ENCODE measurements at regions not wholly inside any gene's neighbourhood (a gene's known extent, or its start where the extent isn't known, plus 50 kb on each side); places are given as distances from the start of the nearest gene placed in this dataset.
"Not testable (repeated sequence)": the region's sequence is repeated elsewhere in the genome, so short reads cannot be mapped to it uniquely, and the experiment has no call there.

DNA sequence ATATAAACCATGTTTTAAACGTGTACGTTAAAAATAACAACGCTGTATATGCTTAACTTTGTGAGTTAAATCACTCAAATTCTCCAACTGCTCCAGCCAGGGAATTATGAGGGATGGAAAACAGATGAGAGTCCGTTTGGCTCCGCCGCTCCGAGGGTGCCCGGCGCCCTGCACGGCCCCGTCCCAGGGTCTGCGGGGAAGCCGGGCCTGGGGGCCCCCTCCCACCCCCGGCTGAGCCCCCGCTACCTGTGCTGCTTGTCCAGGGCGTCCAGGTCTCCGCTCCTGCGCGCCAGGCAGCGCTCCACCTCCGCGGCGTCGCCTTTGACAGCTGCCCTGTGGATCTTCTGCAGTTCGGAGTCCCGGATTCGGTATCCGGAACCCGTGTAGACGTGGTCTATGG, 415.5 kb downstream of the FOXD4L4 start:
- DNase-seq; POLR2A ChIA-PET; ATAC-seq (ENCODE audit: poor library complexity): not testable (repeated sequence)

GRCh38 chr9:66153021-66153725, 416.2 kb downstream of the FOXD4L4 start:
- peak overlapping the region; percentile 5 for H3K4me3 ChIP-seq (ENCODE audit: low read length)
- H3K4me3 Mint-ChIP-seq; H3K36me3 Mint-ChIP-seq (ENCODE audit: low read depth); H3K4me1 Mint-ChIP-seq (ENCODE audit: low read depth); H3K9me3 Mint-ChIP-seq; H3K4me1 ChIP-seq (ENCODE audit: insufficient read depth, low read length); H3K27ac ChIP-seq (ENCODE audit: low read depth in 1 of 2, low read length in 2 of 2); H3K27me3 ChIP-seq (ENCODE audit: control insufficient read depth in 1 of 2, insufficient read depth in 2 of 2, low read length in 2 of 2); CTCF ChIA-PET; H3K36me3 ChIP-seq (ENCODE audit: insufficient read depth, low read length); H3K9me3 ChIP-seq (ENCODE audit: control insufficient read depth in 1 of 2, insufficient read depth in 1 of 2, low read length in 2 of 2); intact Hi-C loops (cut with DNase I, micrococcal nuclease); POLR2A ChIA-PET; H3K27me3 Mint-ChIP-seq; H3K27ac Mint-ChIP-seq: not testable (repeated sequence)
- DNase-seq (peak in 10 of 14 experiments; percentile 4 to 49 (median 18)), ATAC-seq (ENCODE audit: poor library complexity) (peak; percentile 99)

More for the DNA sequence above, 415.5 kb downstream of the FOXD4L4 start:
- H3K36me3 Mint-ChIP-seq (ENCODE audit: low read depth); intact Hi-C loops (cut with DNase I, micrococcal nuclease); H3K36me3 ChIP-seq (ENCODE audit: insufficient read depth, low read length); H3K27ac Mint-ChIP-seq; H3K4me3 Mint-ChIP-seq; CTCF ChIA-PET; H3K9me3 Mint-ChIP-seq; H3K4me1 ChIP-seq (ENCODE audit: insufficient read depth, low read length); H3K9me3 ChIP-seq (ENCODE audit: control insufficient read depth in 1 of 2, insufficient read depth in 1 of 2, low read length in 2 of 2); H3K27me3 ChIP-seq (ENCODE audit: control insufficient read depth in 1 of 2, insufficient read depth in 2 of 2, low read length in 2 of 2); H3K4me3 ChIP-seq (ENCODE audit: low read length); H3K27me3 Mint-ChIP-seq; H3K4me1 Mint-ChIP-seq (ENCODE audit: low read depth); H3K27ac ChIP-seq (ENCODE audit: low read depth in 1 of 2, low read length in 2 of 2): not testable (repeated sequence)

GRCh38 chr9:66153971-66154691, 417.2 kb downstream of the FOXD4L4 start:
- H3K9me3 ChIP-seq (ENCODE audit: control insufficient read depth in 1 of 2, insufficient read depth in 1 of 2, low read length in 2 of 2); H3K27ac Mint-ChIP-seq; ATAC-seq (ENCODE audit: poor library complexity); H3K27ac ChIP-seq (ENCODE audit: low read depth in 1 of 2, low read length in 2 of 2); CTCF ChIA-PET; H3K27me3 Mint-ChIP-seq; H3K4me1 Mint-ChIP-seq (ENCODE audit: low read depth); DNase-seq; intact Hi-C loops (cut with DNase I, micrococcal nuclease); H3K27me3 ChIP-seq (ENCODE audit: control insufficient read depth in 1 of 2, insufficient read depth in 2 of 2, low read length in 2 of 2); POLR2A ChIA-PET; H3K9me3 Mint-ChIP-seq; H3K36me3 Mint-ChIP-seq (ENCODE audit: low read depth); H3K36me3 ChIP-seq (ENCODE audit: insufficient read depth, low read length); H3K4me1 ChIP-seq (ENCODE audit: insufficient read depth, low read length); H3K4me3 ChIP-seq (ENCODE audit: low read length): not testable (repeated sequence)
- H3K4me3 Mint-ChIP-seq: peak overlapping the region; percentile 38

DNA sequence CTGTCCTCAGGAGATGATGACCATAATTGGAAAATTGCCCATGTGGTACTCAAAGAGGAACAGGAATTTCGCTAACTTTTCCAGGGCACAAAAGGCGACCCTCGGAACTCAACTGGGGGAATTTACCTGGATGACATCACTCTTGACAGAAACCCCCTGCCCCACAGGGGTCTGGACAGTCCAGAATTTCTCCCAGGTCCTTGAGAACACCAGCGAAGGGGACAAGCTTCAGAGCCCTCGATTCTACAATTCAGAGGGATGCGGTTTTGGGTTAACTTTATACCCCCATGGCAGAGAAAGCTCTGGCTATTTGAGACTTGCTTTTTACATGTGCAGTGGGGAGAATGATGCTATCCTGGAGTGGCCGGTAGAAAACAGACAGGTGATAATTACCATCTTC, 445.4 kb downstream of the FOXD4L4 start:
- H3K36me3 ChIP-seq (ENCODE audit: insufficient read depth, low read length); CTCF ChIA-PET; POLR2A ChIA-PET; DNase-seq; H3K4me1 Mint-ChIP-seq (ENCODE audit: low read depth); H3K4me3 Mint-ChIP-seq; H3K9me3 Mint-ChIP-seq; ATAC-seq (ENCODE audit: poor library complexity); H3K27ac ChIP-seq (ENCODE audit: low read depth in 1 of 2, low read length in 2 of 2); H3K27ac Mint-ChIP-seq; H3K4me1 ChIP-seq (ENCODE audit: insufficient read depth, low read length); intact Hi-C loops (cut with DNase I, micrococcal nuclease); H3K27me3 Mint-ChIP-seq; H3K27me3 ChIP-seq (ENCODE audit: control insufficient read depth in 1 of 2, insufficient read depth in 2 of 2, low read length in 2 of 2); H3K36me3 Mint-ChIP-seq (ENCODE audit: low read depth); H3K9me3 ChIP-seq (ENCODE audit: control insufficient read depth in 1 of 2, insufficient read depth in 1 of 2, low read length in 2 of 2); H3K4me3 ChIP-seq (ENCODE audit: low read length): not testable (repeated sequence)

GRCh38 chr9:66183648-66184047, 446.7 kb downstream of the FOXD4L4 start:
- H3K27ac ChIP-seq (ENCODE audit: low read depth in 1 of 2, low read length in 2 of 2); intact Hi-C loops (cut with DNase I, micrococcal nuclease); H3K9me3 ChIP-seq (ENCODE audit: control insufficient read depth in 1 of 2, insufficient read depth in 1 of 2, low read length in 2 of 2); H3K27me3 ChIP-seq (ENCODE audit: control insufficient read depth in 1 of 2, insufficient read depth in 2 of 2, low read length in 2 of 2); H3K36me3 ChIP-seq (ENCODE audit: insufficient read depth, low read length); DNase-seq; H3K27ac Mint-ChIP-seq; H3K4me1 ChIP-seq (ENCODE audit: insufficient read depth, low read length); H3K36me3 Mint-ChIP-seq (ENCODE audit: low read depth); H3K4me3 Mint-ChIP-seq; H3K27me3 Mint-ChIP-seq; H3K9me3 Mint-ChIP-seq; POLR2A ChIA-PET; ATAC-seq (ENCODE audit: poor library complexity); H3K4me3 ChIP-seq (ENCODE audit: low read length); H3K4me1 Mint-ChIP-seq (ENCODE audit: low read depth); CTCF ChIA-PET: not testable (repeated sequence)

GRCh38 chr9:66197199-66197598, 460.3 kb downstream of the FOXD4L4 start:
- H3K27ac Mint-ChIP-seq; H3K27me3 ChIP-seq (ENCODE audit: control insufficient read depth in 1 of 2, insufficient read depth in 2 of 2, low read length in 2 of 2); H3K27ac ChIP-seq (ENCODE audit: low read depth in 1 of 2, low read length in 2 of 2); H3K4me3 ChIP-seq (ENCODE audit: low read length); H3K4me3 Mint-ChIP-seq; DNase-seq; intact Hi-C loops (cut with DNase I, micrococcal nuclease); H3K4me1 ChIP-seq (ENCODE audit: insufficient read depth, low read length); H3K9me3 ChIP-seq (ENCODE audit: control insufficient read depth in 1 of 2, insufficient read depth in 1 of 2, low read length in 2 of 2); H3K36me3 ChIP-seq (ENCODE audit: insufficient read depth, low read length); CTCF ChIA-PET; H3K4me1 Mint-ChIP-seq (ENCODE audit: low read depth); H3K9me3 Mint-ChIP-seq; POLR2A ChIA-PET; ATAC-seq (ENCODE audit: poor library complexity); H3K36me3 Mint-ChIP-seq (ENCODE audit: low read depth): not testable (repeated sequence)
- H3K27me3 Mint-ChIP-seq: peaks cover 14% of the 10 kb centered on the region

DNA sequence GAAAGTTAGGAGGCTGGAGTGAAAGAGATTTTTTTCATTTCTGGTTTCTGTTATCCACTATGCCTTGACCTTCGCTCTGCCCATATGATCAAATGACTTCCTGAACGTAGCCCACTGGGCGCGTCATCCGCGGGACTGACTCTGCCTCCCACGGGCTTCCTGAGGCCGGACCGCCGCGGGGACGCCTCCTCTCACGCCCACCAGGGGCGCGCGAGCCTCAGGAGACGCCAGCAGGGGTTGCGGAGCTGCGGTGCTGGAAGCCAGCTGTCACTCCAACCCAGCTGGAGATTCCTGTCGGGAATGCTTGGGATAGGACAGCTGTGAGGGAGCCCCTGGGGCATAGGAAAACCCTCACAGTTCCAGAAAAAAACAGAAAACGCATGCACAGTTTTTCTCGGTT, 461.5 kb downstream of the FOXD4L4 start:
- POLR2A ChIA-PET; CTCF ChIA-PET; H3K4me3 Mint-ChIP-seq; H3K27ac ChIP-seq (ENCODE audit: low read depth in 1 of 2, low read length in 2 of 2); H3K36me3 ChIP-seq (ENCODE audit: insufficient read depth, low read length); H3K4me1 Mint-ChIP-seq (ENCODE audit: low read depth); H3K27ac Mint-ChIP-seq; H3K4me3 ChIP-seq (ENCODE audit: low read length); H3K4me1 ChIP-seq (ENCODE audit: insufficient read depth, low read length); ATAC-seq (ENCODE audit: poor library complexity); H3K9me3 Mint-ChIP-seq; H3K27me3 ChIP-seq (ENCODE audit: control insufficient read depth in 1 of 2, insufficient read depth in 2 of 2, low read length in 2 of 2); DNase-seq; intact Hi-C loops (cut with DNase I, micrococcal nuclease); H3K36me3 Mint-ChIP-seq (ENCODE audit: low read depth); H3K9me3 ChIP-seq (ENCODE audit: control insufficient read depth in 1 of 2, insufficient read depth in 1 of 2, low read length in 2 of 2): not testable (repeated sequence)
- peaks cover 14% of the 10 kb centered on the region for H3K27me3 Mint-ChIP-seq
